Gastroesophageal sphincter (tissue), 4 donors: ENCODE measurements at regions not wholly inside any gene's neighbourhood (a gene's known extent, or its start where the extent isn't known, plus 50 kb on each side); places are given as distances from the start of the nearest gene placed in this dataset.

ENCODE experiments used
- ATAC-seq: fragments of 150-250 bp; one replicate; pipeline ENCODE4 v1.9.1; 2016; ENCODE audit warnings: mild to moderate bottlenecking, moderate library complexity
- H3K27ac ChIP-seq, 4 donors: fragments of 200-600 bp; sonication (generic) in 3 of 4; 1 replicate in 3 of 4; 2 replicates in 1 of 4; pipeline ENCODE4 v1.5.1; 2016 to 2019
- H3K27me3 ChIP-seq: fragments of 200-600 bp; sonication (generic); one replicate; pipeline ENCODE4 v1.5.1; 2019
- H3K36me3 ChIP-seq, 2 donors: fragments of 200-600 bp; sonication (generic); one replicate each; pipeline ENCODE4 v1.5.1; 2019; ENCODE audit warnings: control low read depth in 1 of 2
- H3K4me1 ChIP-seq, 3 donors: fragments of 200-600 bp; sonication (generic); 1 replicate in 2 of 3; 2 replicates in 1 of 3; pipeline ENCODE4 v1.5.1; 2016 to 2019; ENCODE audit warnings: control low read depth in 2 of 3
- H3K4me3 ChIP-seq, 2 donors: fragments of 200-600 bp; sonication (generic); one replicate each; pipeline ENCODE4 v1.5.1; 2019; ENCODE audit warnings: mild to moderate bottlenecking in 1 of 2, moderate library complexity in 1 of 2
- H3K9me3 ChIP-seq, 3 donors: fragments of 200-600 bp; sonication (generic); one replicate each; pipeline ENCODE4 v1.5.1; 2017 to 2019; ENCODE audit warnings: control low read depth in 2 of 3
- EP300 ChIP-seq: sonication (generic); formaldehyde crosslinking; IDR thresholded peaks from one replicate; pipeline ENCODE4 v1.6.1; 2017; ENCODE audit warnings: antibody characterized with exemption, mild to moderate bottlenecking
- POLR2A ChIP-seq, 2 donors: fragments of 450-650 bp; IDR thresholded peaks; one replicate each; pipeline ENCODE4 v1.6.1; 2017; ENCODE audit warnings: antibody characterized with exemption in 2 of 2, mild to moderate bottlenecking in 2 of 2, moderate library complexity in 1 of 2
- POLR2AphosphoS5 ChIP-seq: sonication (generic); formaldehyde crosslinking; IDR thresholded peaks from one replicate; pipeline ENCODE4 v1.6.1; 2017; ENCODE audit warnings: antibody characterized with exemption
- WGBS, 2 donors: methylation state at CpG; one replicate each; pipeline ENCODE4 v1.1.5; 2018; ENCODE audit warnings: low coverage in 1 of 2; 5-methylcytosine and 5-hydroxymethylcytosine counted together
- TF ChIP-seq, protein P1 (sequence below), 4 experiments: fragments of 200-600 bp in 2 of 4; fragments of 450-650 bp in 2 of 4; sonication (generic) in 1 of 4; IDR thresholded peaks; one replicate each; pipeline ENCODE4 v1.5.1; 2017 to 2019; ENCODE audit warnings: antibody characterized with exemption in 4 of 4, mild to moderate bottlenecking in 2 of 4, moderate library complexity in 2 of 4

DNA sequence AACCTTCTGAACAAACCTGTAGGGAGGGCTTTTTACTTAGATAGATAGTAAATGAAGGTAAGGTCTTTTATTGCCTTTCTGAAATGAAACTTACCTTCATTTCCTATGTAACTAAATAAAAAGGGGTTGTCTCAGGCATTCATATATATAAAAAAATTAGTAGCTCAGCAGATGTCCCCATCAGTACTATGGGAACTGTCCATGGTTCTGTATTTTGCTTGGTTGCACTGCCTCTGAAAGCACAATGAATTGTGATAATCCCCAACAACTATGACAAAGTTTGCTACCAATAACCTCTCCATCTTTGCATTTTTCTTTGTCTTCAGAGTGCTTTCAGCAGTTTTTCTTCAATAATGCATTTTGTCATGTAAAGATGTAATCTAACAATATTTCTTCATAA lies 222.4 kb downstream of the SLIT2 start:
- H3K9me3 ChIP-seq, result no peaks in the 10 kb centered on the region
- TF ChIP-seq POLR2A (IDR thresholded peaks at IDR 0.05) (no peak), EP300 (no peak), POLR2AphosphoS5 (no peak)
- TF ChIP-seq, protein P1, sequence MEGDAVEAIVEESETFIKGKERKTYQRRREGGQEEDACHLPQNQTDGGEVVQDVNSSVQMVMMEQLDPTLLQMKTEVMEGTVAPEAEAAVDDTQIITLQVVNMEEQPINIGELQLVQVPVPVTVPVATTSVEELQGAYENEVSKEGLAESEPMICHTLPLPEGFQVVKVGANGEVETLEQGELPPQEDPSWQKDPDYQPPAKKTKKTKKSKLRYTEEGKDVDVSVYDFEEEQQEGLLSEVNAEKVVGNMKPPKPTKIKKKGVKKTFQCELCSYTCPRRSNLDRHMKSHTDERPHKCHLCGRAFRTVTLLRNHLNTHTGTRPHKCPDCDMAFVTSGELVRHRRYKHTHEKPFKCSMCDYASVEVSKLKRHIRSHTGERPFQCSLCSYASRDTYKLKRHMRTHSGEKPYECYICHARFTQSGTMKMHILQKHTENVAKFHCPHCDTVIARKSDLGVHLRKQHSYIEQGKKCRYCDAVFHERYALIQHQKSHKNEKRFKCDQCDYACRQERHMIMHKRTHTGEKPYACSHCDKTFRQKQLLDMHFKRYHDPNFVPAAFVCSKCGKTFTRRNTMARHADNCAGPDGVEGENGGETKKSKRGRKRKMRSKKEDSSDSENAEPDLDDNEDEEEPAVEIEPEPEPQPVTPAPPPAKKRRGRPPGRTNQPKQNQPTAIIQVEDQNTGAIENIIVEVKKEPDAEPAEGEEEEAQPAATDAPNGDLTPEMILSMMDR (IDR thresholded peaks at IDR 0.05), result no peak
- no peak for ATAC-seq
- H3K4me1 ChIP-seq, result peaks cover 0 to 14% (median 0%) of the 10 kb centered on the region in 3 donors
- no peak overlapping the region for H3K27ac ChIP-seq
- H3K27me3 ChIP-seq, result no peaks in the 10 kb centered on the region
- H3K36me3 ChIP-seq, result no peaks in the 10 kb centered on the region
- H3K4me3 ChIP-seq, result no peak overlapping the region

DNA sequence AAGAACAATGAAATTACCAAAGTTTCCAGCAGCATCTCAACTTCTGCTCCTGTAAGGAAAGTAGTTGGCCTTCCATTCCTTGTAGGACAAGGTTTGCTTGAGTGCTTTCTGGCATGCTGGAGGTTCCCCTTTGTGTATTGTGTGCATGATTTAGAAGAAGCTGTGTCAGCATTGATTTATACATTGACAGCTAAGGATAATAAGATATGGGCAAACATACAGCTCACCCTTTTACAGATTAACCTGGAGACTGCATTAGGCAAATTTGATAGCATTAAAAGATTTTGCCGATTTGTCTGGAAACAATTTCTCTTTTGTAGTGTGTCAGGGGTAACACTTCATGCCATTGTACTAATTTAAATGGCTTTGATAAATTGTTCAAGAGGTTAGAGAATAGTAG lies 221.8 kb upstream of the PACRGL start:
- no peaks in the 10 kb centered on the region for H3K36me3 ChIP-seq
- H3K9me3 ChIP-seq, result no peaks in the 10 kb centered on the region
- H3K4me3 ChIP-seq, result no peak overlapping the region
- 100% methylated on average over 1 of the region's 1 CpG for WGBS, 2 donors
- H3K27ac ChIP-seq, result no peak overlapping the region
- H3K4me1 ChIP-seq, result peaks cover 0 to 14% (median 0%) of the 10 kb centered on the region in 3 donors
- no peak for ATAC-seq
- H3K27me3 ChIP-seq, result no peaks in the 10 kb centered on the region
- no peak for TF ChIP-seq POLR2AphosphoS5
- TF ChIP-seq, protein P1 (IDR thresholded peaks at IDR 0.05), result no peak
- TF ChIP-seq POLR2A (IDR thresholded peaks at IDR 0.05), result no peak
- no peak for TF ChIP-seq EP300

DNA sequence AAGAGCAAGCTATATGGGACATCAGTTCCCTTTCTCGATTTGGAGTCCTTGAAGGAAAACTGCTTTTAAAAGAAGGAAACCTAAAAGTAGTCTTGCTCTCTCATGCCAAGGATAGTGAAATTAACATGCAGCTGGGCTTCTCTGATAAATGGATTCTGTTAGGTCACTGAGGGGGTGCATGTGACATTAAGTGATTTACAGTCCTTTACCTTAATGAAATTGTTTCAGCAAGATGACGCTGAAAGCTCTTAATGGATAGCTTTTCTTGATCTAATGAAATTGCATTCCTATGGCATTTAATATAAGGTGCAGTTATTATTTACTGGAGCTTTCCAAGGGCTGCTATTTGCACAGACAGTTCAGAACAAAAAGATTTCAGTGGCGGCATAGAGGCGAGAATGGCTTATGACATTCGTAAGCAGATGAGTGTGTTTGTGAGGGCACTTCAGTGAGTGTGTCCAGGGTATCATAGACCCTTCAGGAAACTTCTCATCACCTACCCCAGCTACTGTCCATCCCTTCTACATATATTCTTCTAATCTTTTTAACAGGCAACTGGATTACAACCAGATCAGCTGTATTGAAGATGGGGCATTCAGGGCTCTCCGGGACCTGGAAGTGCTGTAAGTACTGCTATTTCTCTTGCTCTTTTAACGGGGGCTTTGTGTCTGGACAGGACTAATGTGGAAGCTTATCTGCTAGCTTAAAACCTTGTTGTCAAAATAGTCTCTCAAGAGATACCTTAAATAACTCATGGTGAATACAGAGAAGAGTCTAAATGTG lies 219.9 kb upstream of the PACRGL start:
- Histone ChIP-seq H3K27ac (no peak overlapping the region), H3K36me3 (no peaks in the 10 kb centered on the region), H3K27me3 (no peaks in the 10 kb centered on the region), H3K4me3 (no peak overlapping the region), H3K9me3 (no peaks in the 10 kb centered on the region), H3K4me1 (peaks cover 0 to 14% (median 0%) of the 10 kb centered on the region in 3 donors)
- TF ChIP-seq POLR2AphosphoS5 (no peak), POLR2A (IDR thresholded peaks at IDR 0.05) (no peak), EP300 (no peak)
- TF ChIP-seq, protein P1 (IDR thresholded peaks at IDR 0.05), result no peak
- ATAC-seq, result no peak
- WGBS, 2 donors, result 62 to 80% methylated on average over 6 to 7 of the region's 7 CpGs

DNA sequence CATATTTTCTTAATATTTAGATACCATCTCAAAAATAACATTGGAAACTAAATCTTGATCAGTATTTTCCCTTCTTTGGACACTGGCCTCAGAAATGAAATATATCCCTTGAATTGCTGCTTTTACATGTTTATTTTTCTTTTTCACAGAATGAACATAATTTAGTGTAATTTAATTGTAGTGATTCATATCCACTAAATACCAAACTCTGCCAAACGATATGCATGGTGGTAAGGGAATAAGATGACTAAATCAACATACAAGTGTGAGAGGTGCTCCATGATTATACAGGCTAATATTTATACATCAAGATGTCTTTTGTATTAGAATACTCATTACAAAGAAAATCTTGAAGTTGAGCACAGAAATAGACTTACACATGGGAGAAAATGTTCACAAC lies 216.8 kb upstream of the PACRGL start:
- Histone ChIP-seq H3K4me3 (no peak overlapping the region), H3K27ac (no peak overlapping the region), H3K36me3 (no peaks in the 10 kb centered on the region), H3K4me1 (peaks cover 0 to 14% (median 2%) of the 10 kb centered on the region in 3 donors), H3K9me3 (no peaks in the 10 kb centered on the region), H3K27me3 (no peaks in the 10 kb centered on the region)
- TF ChIP-seq, protein P1 (IDR thresholded peaks at IDR 0.05), result no peak
- TF ChIP-seq POLR2AphosphoS5 (no peak), POLR2A (IDR thresholded peaks at IDR 0.05) (no peak), EP300 (no peak)
- ATAC-seq, result no peak
- 18 to 50% methylated on average over 1 of the region's 1 CpG for WGBS, 2 donors

DNA sequence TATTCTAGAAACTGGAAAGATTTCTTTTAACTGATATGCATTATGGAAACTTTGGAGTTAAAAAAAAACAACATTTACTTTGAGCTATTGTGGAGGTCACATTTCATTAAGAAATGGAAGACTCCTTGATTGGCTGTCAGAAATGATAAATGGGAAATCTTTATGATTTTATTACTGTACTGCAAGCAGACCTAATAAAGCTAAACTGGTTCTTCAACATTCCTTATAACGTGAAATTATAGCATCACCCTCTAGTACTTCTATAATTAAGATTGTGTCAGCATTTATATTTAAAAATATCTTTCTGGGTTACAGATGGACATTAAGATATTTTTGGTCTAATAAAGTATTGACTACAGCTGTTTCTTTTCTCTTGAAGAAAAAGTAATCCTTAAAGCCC lies 213.8 kb upstream of the PACRGL start:
- 57 to 67% methylated on average over 1 of the region's 1 CpG for WGBS, 2 donors
- no peaks in the 10 kb centered on the region for H3K36me3 ChIP-seq
- ATAC-seq, result no peak
- no peak overlapping the region for H3K4me3 ChIP-seq
- no peak for TF ChIP-seq POLR2A (IDR thresholded peaks at IDR 0.05)
- TF ChIP-seq POLR2AphosphoS5, result no peak
- TF ChIP-seq EP300, result no peak
- TF ChIP-seq, protein P1 (IDR thresholded peaks at IDR 0.05), result no peak
- no peak overlapping the region for H3K27ac ChIP-seq
- H3K9me3 ChIP-seq, result no peaks in the 10 kb centered on the region
- peaks cover 0 to 20% (median 2%) of the 10 kb centered on the region in 3 donors for H3K4me1 ChIP-seq
- no peaks in the 10 kb centered on the region for H3K27me3 ChIP-seq
